Nephron (organoid): ENCODE measurements at regions not wholly inside any gene's neighbourhood (a gene's known extent, or its start where the extent isn't known, plus 50 kb on each side); places are given as distances from the start of the nearest gene placed in this dataset.
A peak's percentile ranks its signal among the peaks of the same experiment; 100 is the strongest.

Source experiments
- H3K27ac Mint-ChIP-seq, 3 experiments: 2 replicates each; pipeline ENCODE4 v1.8.0; 2020; ENCODE audit warnings: mixed read lengths in 3 of 3, mild to moderate bottlenecking in 2 of 3, moderate library complexity in 1 of 3
- H3K27me3 Mint-ChIP-seq: 2 replicates; pipeline ENCODE4 v1.8.0; 2021; ENCODE audit warnings: low read depth, mild to moderate bottlenecking, moderate library complexity, mixed read lengths
- H3K36me3 Mint-ChIP-seq: 2 replicates; pipeline ENCODE4 v1.8.0; 2020; ENCODE audit warnings: low read depth, mixed read lengths
- H3K4me1 Mint-ChIP-seq: 2 replicates; pipeline ENCODE4 v1.8.0; 2020; ENCODE audit warnings: mixed read lengths
- H3K4me3 Mint-ChIP-seq, 3 experiments: 2 replicates each; pipeline ENCODE4 v1.8.0; 2020; ENCODE audit warnings: mild to moderate bottlenecking in 3 of 3, mixed read lengths in 3 of 3, moderate library complexity in 2 of 3
- H3K9me3 Mint-ChIP-seq: 2 replicates; pipeline ENCODE4 v1.8.0; 2020; ENCODE audit warnings: mixed read lengths
- CTCF ChIP-seq, 3 experiments: fragments of 200-600 bp; sonication (generic); IDR thresholded peaks; one replicate each; pipeline ENCODE4 v1.5.0; 2021; ENCODE audit warnings: antibody characterized with exemption in 3 of 3; ENCODE audit not compliant: unreplicated experiment in 3 of 3

GRCh38 chr1:232280910-232281309, 349.0 kb downstream of the SIPA1L2 start:
- H3K4me3 Mint-ChIP-seq = no peak overlapping the region
- no peak for TF ChIP-seq CTCF (IDR thresholded peaks at IDR 0.05; ENCODE audit: unreplicated experiment in 3 of 3)
- H3K9me3 Mint-ChIP-seq = no peaks in the 10 kb centered on the region

GRCh38 chr1:232279909-232280400, 350.0 kb downstream of the SIPA1L2 start:
- no peaks in the 10 kb centered on the region for H3K9me3 Mint-ChIP-seq
- H3K4me3 Mint-ChIP-seq = no peak overlapping the region
- H3K27me3 Mint-ChIP-seq = peaks cover 7% of the 10 kb centered on the region
- H3K27ac Mint-ChIP-seq = no peak overlapping the region
- peaks cover 12% of the 10 kb centered on the region for H3K4me1 Mint-ChIP-seq
- H3K36me3 Mint-ChIP-seq = no peaks in the 10 kb centered on the region
- TF ChIP-seq CTCF (IDR thresholded peaks at IDR 0.05; ENCODE audit: unreplicated experiment in 3 of 3) = no peak

More at GRCh38 chr1:232280910-232281309, 349.0 kb downstream of the SIPA1L2 start:
- Mint-ChIP-seq H3K36me3 (no peaks in the 10 kb centered on the region), H3K27ac (no peak overlapping the region), H3K27me3 (peaks cover 7% of the 10 kb centered on the region), H3K4me1 (peaks cover 6% of the 10 kb centered on the region)

- Mint-ChIP-seq H3K27ac (no peak overlapping the region), H3K4me3 (no peak overlapping the region), H3K36me3 (no peaks in the 10 kb centered on the region), H3K27me3 (peaks cover 7% of the 10 kb centered on the region), H3K4me1 (peaks cover 17% of the 10 kb centered on the region), H3K9me3 (no peaks in the 10 kb centered on the region)
- TF ChIP-seq CTCF (IDR thresholded peaks at IDR 0.05; ENCODE audit: unreplicated experiment in 3 of 3) = no peak
These were observed 351.0 kb downstream of the SIPA1L2 start for GRCh38 chr1:232278925-232279324.

- Mint-ChIP-seq H3K27ac (no peak overlapping the region), H3K36me3 (no peaks in the 10 kb centered on the region), H3K4me3 (no peak overlapping the region), H3K4me1 (peaks cover 32% of the 10 kb centered on the region), H3K9me3 (no peaks in the 10 kb centered on the region), H3K27me3 (peaks cover 4% of the 10 kb centered on the region)
- TF ChIP-seq CTCF (IDR thresholded peaks at IDR 0.05; ENCODE audit: unreplicated experiment in 3 of 3) = no peak
These were observed 353.3 kb downstream of the SIPA1L2 start for GRCh38 chr1:232276651-232277050.

GRCh38 chr1:232274999-232275710, 354.8 kb downstream of the SIPA1L2 start:
- Mint-ChIP-seq H3K4me1 (peaks cover 34% of the 10 kb centered on the region), H3K4me3 (no peak overlapping the region), H3K9me3 (no peaks in the 10 kb centered on the region), H3K36me3 (no peaks in the 10 kb centered on the region), H3K27me3 (peaks cover 4% of the 10 kb centered on the region), H3K27ac (peak overlapping the region in 2 of 3 experiments; percentile 61 to 82)
- TF ChIP-seq CTCF (IDR thresholded peaks at IDR 0.05; ENCODE audit: unreplicated experiment in 3 of 3) = no peak
